HEK293T (cell line): ENCODE measurements at regions not wholly inside any gene's neighbourhood (a gene's known extent, or its start where the extent isn't known, plus 50 kb on each side); places are given as distances from the start of the nearest gene placed in this dataset.

ENCODE experiments used
- CTCF ChIA-PET: fragments of 350-600 bp; formaldehyde crosslinking; extraction: SDS; loops from one replicate; lab custom pipeline; 2021; ENCODE audit warnings: antibody characterized with exemption, inconsistent platforms; lab: Yijun Ruan, JAX
- POLR2A ChIA-PET: fragments of 350-600 bp; formaldehyde crosslinking; extraction: SDS; loops from one replicate; lab custom pipeline; 2020; ENCODE audit warnings: antibody characterized with exemption, inconsistent platforms; lab: Yijun Ruan, JAX
- DNase-seq: peaks from one replicate; pipeline ENCODE4 v3.0.0; 2012; ENCODE audit warnings: mixed read lengths; ENCODE audit errors: extremely low spot score
- ARNT ChIP-seq: fragments of 450-650 bp; IDR thresholded peaks from 2 replicates; pipeline ENCODE4 v1.6.1; 2017; ENCODE audit warnings: mild to moderate bottlenecking
- BHLHE40 ChIP-seq: fragments of 450-650 bp; IDR thresholded peaks from 2 replicates; pipeline ENCODE4 v1.6.1; 2016; ENCODE audit warnings: mild to moderate bottlenecking, moderate library complexity, borderline replicate concordance
- CTBP1 ChIP-seq: fragments of 450-650 bp; IDR thresholded peaks from 2 replicates; pipeline ENCODE4 v1.6.1; 2016; ENCODE audit warnings: borderline replicate concordance
- ELF4 ChIP-seq: fragments of 450-650 bp; IDR thresholded peaks from 2 replicates; pipeline ENCODE4 v1.6.1; 2017; ENCODE audit warnings: antibody characterized with exemption
- FOXA1 ChIP-seq: fragments of 450-650 bp; IDR thresholded peaks from 2 replicates; pipeline ENCODE4 v1.6.1; 2016; ENCODE audit warnings: mild to moderate bottlenecking
- FOXK2 ChIP-seq: fragments of 450-650 bp; IDR thresholded peaks from 2 replicates; pipeline ENCODE4 v1.6.1; 2016; ENCODE audit warnings: mild to moderate bottlenecking
- FOXM1 ChIP-seq: fragments of 450-650 bp; IDR thresholded peaks from 2 replicates; pipeline ENCODE4 v1.6.1; 2017; ENCODE audit warnings: mild to moderate bottlenecking, borderline replicate concordance
- HDGF ChIP-seq: fragments of 450-650 bp; IDR thresholded peaks from 2 replicates; pipeline ENCODE4 v1.6.1; 2017; ENCODE audit warnings: antibody characterized with exemption, borderline replicate concordance
- L3MBTL2 ChIP-seq: fragments of 450-650 bp; conservative IDR thresholded peaks from 2 replicates; pipeline ENCODE4 v1.6.1; 2016; ENCODE audit warnings: mild to moderate bottlenecking
- LEF1 ChIP-seq: fragments of 450-650 bp; IDR thresholded peaks from 2 replicates; pipeline ENCODE4 v1.6.1; 2017; ENCODE audit warnings: mild to moderate bottlenecking, borderline replicate concordance
- NFRKB ChIP-seq: fragments of 450-650 bp; IDR thresholded peaks from 2 replicates; pipeline ENCODE4 v1.6.1; 2016; ENCODE audit warnings: mild to moderate bottlenecking, moderate library complexity
- SP1 ChIP-seq: fragments of 450-650 bp; IDR thresholded peaks from 2 replicates; pipeline ENCODE4 v1.6.1; 2017
- SUZ12 ChIP-seq: fragments of 450-650 bp; IDR thresholded peaks from 2 replicates; pipeline ENCODE4 v1.6.1; 2016; ENCODE audit warnings: mild to moderate bottlenecking
- TARDBP ChIP-seq: fragments of 450-650 bp; IDR thresholded peaks from 2 replicates; pipeline ENCODE4 v1.6.1; 2016
- ZNF384 ChIP-seq: fragments of 450-650 bp; IDR thresholded peaks from 2 replicates; pipeline ENCODE4 v1.6.1; 2016
- TF ChIP-seq, protein P1 (sequence below): fragments of 450-650 bp; IDR thresholded peaks from 2 replicates; pipeline ENCODE4 v1.6.1; 2016

- CTCF ChIA-PET: no interaction called here
- no peak for DNase-seq
- POLR2A ChIA-PET: no interaction called here
Measured at GRCh38 chr14:101231828-101232227, 328.3 kb upstream of the RTL1 start.

DNA sequence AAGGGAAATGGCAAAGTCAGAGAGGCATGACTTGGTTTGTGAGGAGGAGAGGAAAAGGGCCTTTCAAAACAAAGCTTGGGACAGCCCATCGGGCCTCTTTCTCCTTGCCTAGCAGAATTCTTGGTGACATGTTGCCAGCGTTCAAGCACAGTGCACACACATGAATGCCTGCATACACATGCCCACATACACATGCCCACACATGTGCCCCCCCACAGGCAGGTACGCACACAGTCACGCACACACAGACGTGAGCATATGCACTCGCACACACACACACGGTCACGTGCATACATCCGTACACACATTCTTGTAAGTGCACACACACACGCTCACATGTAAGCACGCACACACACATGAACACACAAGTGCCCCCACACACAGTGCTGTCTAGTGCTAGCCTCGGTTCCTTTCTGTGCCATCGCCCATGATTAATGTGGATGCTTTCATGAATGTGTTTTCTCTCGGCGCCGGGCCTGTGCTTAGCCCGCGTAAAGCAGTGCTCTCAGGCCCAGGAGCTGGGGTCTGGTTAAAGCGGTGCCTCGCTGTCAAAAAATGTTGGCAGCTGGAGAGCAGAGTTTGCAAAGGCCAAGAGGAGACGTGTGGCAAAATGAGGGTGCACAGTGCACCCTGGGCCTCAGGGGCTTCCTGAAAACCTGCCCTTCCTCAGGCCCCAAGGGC is 328.8 kb upstream of the DIO3 start:
- no peak for DNase-seq
- TF ChIP-seq HDGF: no peak
- no peak for TF ChIP-seq TARDBP
- TF ChIP-seq ZNF384: no peak
- no peak for TF ChIP-seq L3MBTL2
- no peak for TF ChIP-seq NFRKB
- no peak for TF ChIP-seq FOXM1
- TF ChIP-seq CTBP1: no peak
- no peak for TF ChIP-seq SP1
- TF ChIP-seq ELF4: no peak
- ChIA-PET CTCF (no interaction called here), POLR2A (no interaction called here)

More at GRCh38 chr14:101231828-101232227, 328.3 kb upstream of the RTL1 start:
- TF ChIP-seq NFRKB (no peak), FOXK2 (no peak), L3MBTL2 (no peak), LEF1 (no peak), HDGF (no peak), BHLHE40 (no peak), FOXM1 (no peak)

DNA sequence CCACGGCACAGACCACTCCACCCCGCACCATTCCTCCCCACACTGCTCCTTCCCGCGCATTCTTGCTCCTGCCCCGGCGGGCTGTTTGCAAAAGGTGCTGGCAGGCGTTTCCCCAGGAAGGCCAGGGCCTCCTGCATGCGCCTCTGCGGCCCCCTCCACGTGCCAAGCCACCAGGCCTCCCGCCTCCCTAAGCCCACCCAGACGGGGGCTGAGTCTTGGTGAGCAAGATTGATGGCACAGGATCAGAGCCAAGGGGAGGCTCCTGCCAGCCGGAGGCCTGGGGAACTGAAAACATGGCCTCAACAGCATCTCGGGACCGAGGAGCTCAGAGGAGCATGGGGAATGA is 328.3 kb upstream of the DIO3 start:
- ChIA-PET CTCF (no interaction called here), POLR2A (no interaction called here)
- DNase-seq: no peak
- no peak for TF ChIP-seq SP1
- TF ChIP-seq BHLHE40: no peak
- no peak for TF ChIP-seq FOXK2
- TF ChIP-seq TARDBP: no peak
- TF ChIP-seq CTBP1: no peak
- TF ChIP-seq HDGF: no peak
- TF ChIP-seq LEF1: no peak
- no peak for TF ChIP-seq SUZ12

DNA sequence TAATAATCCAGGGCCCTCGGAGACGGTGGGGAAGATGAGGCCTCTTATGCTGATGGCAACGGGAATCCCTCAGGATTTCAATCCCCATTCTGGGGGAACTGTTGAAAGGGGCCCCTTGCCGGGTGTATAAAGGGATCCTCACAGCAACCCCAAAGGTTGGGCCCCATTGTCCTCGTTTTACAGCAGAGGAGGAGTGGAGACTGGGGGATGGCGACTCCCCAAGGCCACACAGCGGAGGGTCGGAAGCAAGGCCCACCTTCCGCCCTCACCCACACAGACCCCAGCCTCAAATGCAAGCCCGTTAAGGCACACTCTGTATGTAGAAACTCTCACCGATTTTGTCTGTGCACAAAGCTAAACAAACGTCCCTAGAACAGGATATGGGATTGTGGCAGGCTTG is 327.9 kb upstream of the DIO3 start:
- TF ChIP-seq, protein P1, sequence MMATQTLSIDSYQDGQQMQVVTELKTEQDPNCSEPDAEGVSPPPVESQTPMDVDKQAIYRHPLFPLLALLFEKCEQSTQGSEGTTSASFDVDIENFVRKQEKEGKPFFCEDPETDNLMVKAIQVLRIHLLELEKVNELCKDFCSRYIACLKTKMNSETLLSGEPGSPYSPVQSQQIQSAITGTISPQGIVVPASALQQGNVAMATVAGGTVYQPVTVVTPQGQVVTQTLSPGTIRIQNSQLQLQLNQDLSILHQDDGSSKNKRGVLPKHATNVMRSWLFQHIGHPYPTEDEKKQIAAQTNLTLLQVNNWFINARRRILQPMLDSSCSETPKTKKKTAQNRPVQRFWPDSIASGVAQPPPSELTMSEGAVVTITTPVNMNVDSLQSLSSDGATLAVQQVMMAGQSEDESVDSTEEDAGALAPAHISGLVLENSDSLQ: no peak
- TF ChIP-seq FOXM1 (no peak), FOXA1 (no peak), SP1 (no peak), TARDBP (no peak), L3MBTL2 (no peak), ARNT (no peak), FOXK2 (no peak), HDGF (no peak), LEF1 (no peak), CTBP1 (no peak), NFRKB (no peak), SUZ12 (no peak), BHLHE40 (no peak), ELF4 (no peak), ZNF384 (no peak)
- DNase-seq: no peak
- ChIA-PET CTCF (no interaction called here), POLR2A (no interaction called here)

GRCh38 chr14:101233808-101234207 is 327.5 kb upstream of the DIO3 start:
- ChIA-PET POLR2A (no interaction called here), CTCF (no interaction called here)
- TF ChIP-seq BHLHE40 (no peak), HDGF (no peak), LEF1 (no peak), SP1 (no peak), ZNF384 (no peak), FOXA1 (no peak), SUZ12 (no peak), TARDBP (no peak), NFRKB (no peak), L3MBTL2 (no peak), ARNT (no peak), ELF4 (no peak), CTBP1 (no peak), FOXM1 (no peak), FOXK2 (no peak)
- TF ChIP-seq, protein P1: no peak
- no peak for DNase-seq

- TF ChIP-seq SUZ12 (no peak), BHLHE40 (no peak), FOXM1 (no peak), FOXA1 (no peak), TARDBP (no peak), SP1 (no peak), L3MBTL2 (no peak), FOXK2 (no peak), HDGF (no peak)
- TF ChIP-seq, protein P1: no peak
- ChIA-PET POLR2A (no interaction called here), CTCF (interaction anchor here (1.9 to 2.1 kb wide), 2 partner anchors 328 to 333 kb away, joined by 6 to 8 read pairs; no protein-coding TSS in a partner anchor)
- DNase-seq: no peak
Measured at GRCh38 chr14:101234244-101234937, 326.9 kb upstream of the DIO3 start.
